SK-N-SH (cell line): ENCODE measurements at regions not wholly inside any gene's neighbourhood (a gene's known extent, or its start where the extent isn't known, plus 50 kb on each side); places are given as distances from the start of the nearest gene placed in this dataset.

Source experiments
- CHD2 ChIP-seq: fragments of 150-350 bp; IDR thresholded peaks from 2 replicates; pipeline ENCODE4 v1.6.1; 2018; ENCODE audit warnings: low read length; ENCODE audit not compliant: partially characterized antibody
- EP300 ChIP-seq, 2 experiments: IDR thresholded peaks; 2 replicates each; pipeline versions ENCODE4 v1.4.0 to v1.6.1; 2012; ENCODE audit warnings: borderline replicate concordance in 1 of 2, low read depth in 1 of 2, low read length in 1 of 2
- EZH2phosphoT487 ChIP-seq: fragments of 200-600 bp; sonication (generic); IDR thresholded peaks from 2 replicates; pipeline ENCODE4 v1.6.1; 2017; ENCODE audit warnings: low read depth, mixed run types, mild to moderate bottlenecking, antibody characterized with exemption, moderate library complexity, borderline replicate concordance
- GATA2 ChIP-seq: sonication (generic); formaldehyde crosslinking; IDR thresholded peaks from 2 replicates; pipeline ENCODE4 v1.5.0; 2020; ENCODE audit warnings: mild to moderate bottlenecking, missing genetic modification reagents
- YY1 ChIP-seq: IDR thresholded peaks from 2 replicates; pipeline ENCODE4 v1.4.0; 2012; ENCODE audit warnings: low read depth, mild to moderate bottlenecking
- TF ChIP-seq, protein P1 (sequence below): IDR thresholded peaks from 2 replicates; pipeline ENCODE4 v1.4.0; 2012; ENCODE audit warnings: low read depth

DNA sequence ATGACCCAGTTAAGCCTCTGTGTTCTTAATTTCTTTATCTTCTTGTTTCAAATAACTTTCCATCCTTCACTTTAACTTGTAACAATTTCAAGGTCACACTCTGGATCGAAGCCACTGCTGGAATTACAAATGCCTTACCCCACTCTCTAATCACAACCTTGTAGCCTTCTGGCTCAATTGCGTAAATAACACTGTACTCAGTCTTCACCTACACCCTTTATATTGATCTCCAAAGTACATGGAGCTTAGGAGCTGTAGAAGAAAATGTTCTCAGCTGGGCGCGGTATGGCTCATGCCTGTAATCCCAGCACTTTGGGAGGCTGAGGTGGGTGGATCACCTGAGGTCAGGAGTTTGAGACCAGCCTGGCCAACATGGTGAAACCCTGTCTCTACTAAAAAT is 164.3 kb upstream of the NPSR1 start:
- TF ChIP-seq, protein P1, sequence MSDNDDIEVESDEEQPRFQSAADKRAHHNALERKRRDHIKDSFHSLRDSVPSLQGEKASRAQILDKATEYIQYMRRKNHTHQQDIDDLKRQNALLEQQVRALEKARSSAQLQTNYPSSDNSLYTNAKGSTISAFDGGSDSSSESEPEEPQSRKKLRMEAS, result no peak
- TF ChIP-seq EP300 (IDR thresholded peaks at IDR 0.05; ENCODE audit: borderline replicate concordance in 1 of 2, low read depth in 1 of 2, low read length in 1 of 2) (no peak), YY1 (no peak), CHD2 (no peak), EZH2phosphoT487 (no peak), GATA2 (CRISPR knock-in tag) (no peak)
